ENCODE measurements at regions not wholly inside any gene's neighbourhood (a gene's known extent, or its start where the extent isn't known, plus 50 kb on each side); places are given as distances from the start of the nearest gene placed in this dataset.

GRCh38 chr1:19591482-19592091 is 52.5 kb upstream of the NBL1 start:
- no peaks in the 10 kb centered on the region for H3K9me3 ChIP-seq (ENCODE audit: insufficient read depth in 2 of 2, low read depth in 1 of 2, low read length in 1 of 2)
- no peaks in the 10 kb centered on the region; a peak in 1 of 7 replicates for H3K27me3 ChIP-seq (replicated peaks in 1 of 4; ENCODE audit: control insufficient read depth in 3 of 4, extremely low read depth in 1 of 4, insufficient read depth in 3 of 4, low read length in 3 of 4)
- peaks cover 0 to 2% (median 0%) of the 10 kb centered on the region in 4 experiments; a peak in 2 of 7 replicates for H3K4me1 ChIP-seq (replicated peaks in 1 of 4; ENCODE audit: control insufficient read depth in 3 of 4, insufficient read depth in 4 of 4, low read length in 3 of 4)
- peaks cover 4% of the 10 kb centered on the region for H3K23me2 ChIP-seq (ENCODE audit: low read depth, low read length)
- H2BK120ac ChIP-seq (replicated peaks; ENCODE audit: low read depth, low read length) = no peak overlapping the region
- no peak overlapping the region for H3K14ac ChIP-seq (ENCODE audit: insufficient read length)
- H2BK20ac ChIP-seq (ENCODE audit: low read length) = no peak overlapping the region
- no peak overlapping the region for H4K91ac ChIP-seq (replicated peaks; ENCODE audit: insufficient read length, low read length)
- no peak overlapping the region for H2AK5ac ChIP-seq (ENCODE audit: low read depth, low read length)
- H2AFZ ChIP-seq (ENCODE audit: low read length) = no peak overlapping the region
- H3K27ac ChIP-seq (ENCODE audit: low read depth, low read length) = no peak overlapping the region
- no peak overlapping the region for H2BK12ac ChIP-seq (ENCODE audit: low read depth, low read length)
- H4K20me1 ChIP-seq (replicated peaks in 1 of 2; ENCODE audit: control insufficient read depth in 1 of 2, insufficient read depth in 2 of 2, low read length in 2 of 2) = peaks cover 0 to 2% of the 10 kb centered on the region in 2 experiments
- H2BK5ac ChIP-seq (ENCODE audit: low read depth, low read length) = no peak overlapping the region
- H3K9ac ChIP-seq (replicated peaks in 1 of 4; ENCODE audit: extremely low read depth in 1 of 4, low read depth in 3 of 4, low read length in 3 of 4) = no peak overlapping the region
- no peak overlapping the region for H4K5ac ChIP-seq (ENCODE audit: insufficient read length, low read depth, low read length)
- 84% methylated on average over 5 of the region's 5 CpGs; no CpG with 5 or more reads in 1 of the 2 experiments for WGBS, 2 experiments (ENCODE audit: extremely low coverage in 1 of 2, insufficient coverage in 1 of 2, insufficient read length in 1 of 2, insufficient replicate concordance in 2 of 2, low coverage in 1 of 2, low lambda C conversion rate in 2 of 2, missing lambda C conversion rate in 1 of 2)
- no peak overlapping the region for H2BK15ac ChIP-seq (ENCODE audit: low read length)
- no peaks in the 10 kb centered on the region for H3K36me3 ChIP-seq (ENCODE audit: control insufficient read depth in 2 of 4, insufficient read depth in 4 of 4, low read length in 3 of 4)
- no peak overlapping the region for H3K18ac ChIP-seq (ENCODE audit: extremely low read depth, low read length)
- no peak overlapping the region for H4K8ac ChIP-seq (ENCODE audit: extremely low read depth, insufficient read depth, low read length)
- FAIRE-seq = no peak
- no peak for DNase-seq (ENCODE audit: low read depth in 1 of 2, low spot score in 2 of 2)
- H3K4me3 ChIP-seq (ENCODE audit: extremely low read depth in 1 of 4, insufficient read depth in 2 of 4, low read depth in 3 of 4, low read length in 4 of 4) = no peak overlapping the region
- no peaks in the 10 kb centered on the region for H3K79me1 ChIP-seq (ENCODE audit: low read depth, low read length)
- no peak overlapping the region for H3K56ac ChIP-seq (replicated peaks; ENCODE audit: insufficient read length, low read depth, low read length)
- POLR2A ChIA-PET (ENCODE audit: partially characterized antibody) = interaction anchor here (1.3 kb wide), 1 partner anchor 111 kb away, joined by 4 read pairs; no protein-coding TSS in a partner anchor
- H3K4me2 ChIP-seq (ENCODE audit: insufficient read depth in 1 of 2, low read depth in 2 of 2, low read length in 2 of 2) = no peak overlapping the region
- H3K23ac ChIP-seq (ENCODE audit: insufficient read length) = no peak overlapping the region
- CTCF ChIA-PET (ENCODE audit: partially characterized antibody) = interaction anchor here (1.2 to 4.6 kb wide), 5 partner anchors 8 to 250 kb away, joined by 3 to 37 read pairs (median 6); no protein-coding TSS in a partner anchor
- H3K4ac ChIP-seq (replicated peaks; ENCODE audit: insufficient read length, low read depth, low read length) = no peak overlapping the region
- H3K79me2 ChIP-seq (ENCODE audit: control insufficient read depth in 1 of 2, insufficient read depth in 2 of 2, low read length in 2 of 2) = no peaks in the 10 kb centered on the region
- TF ChIP-seq SIRT6 (IDR thresholded peaks at IDR 0.05; ENCODE audit: low read length) (no peak), TCF12 (IDR thresholded peaks at IDR 0.05; ENCODE audit: low read depth, low read length) (no peak), POLR2A (IDR thresholded peaks at IDR 0.05; ENCODE audit: control extremely low read depth in 1 of 2, low read depth in 2 of 2, low read length in 2 of 2) (no peak)

All from H1 (cell line).